Stromal cell of bone marrow (primary cell): ENCODE measurements at regions not wholly inside any gene's neighbourhood (a gene's known extent, or its start where the extent isn't known, plus 50 kb on each side); places are given as distances from the start of the nearest gene placed in this dataset.
"Not testable (repeated sequence)": the region's sequence is repeated elsewhere in the genome, so short reads cannot be mapped to it uniquely, and the experiment has no call there.

Experiments
- DNase-seq: peaks from one replicate; pipeline ENCODE4 v3.0.0-alpha.2; 2012; ENCODE audit warnings: low read depth

- no peak for DNase-seq
Measured at GRCh38 chr3:72080800-72081199, 295.9 kb upstream of the PROK2 start.

GRCh38 chr3:72080095-72080494, 295.1 kb upstream of the PROK2 start:
- no peak for DNase-seq

- no peak for DNase-seq
Measured at GRCh38 chr3:72079369-72079872, 294.5 kb upstream of the PROK2 start.

- no peak for DNase-seq
Measured at GRCh38 chr3:72078676-72079368, 293.9 kb upstream of the PROK2 start.

- DNase-seq: no peak
Measured at GRCh38 chr3:72077473-72078259, 292.7 kb upstream of the PROK2 start.

- DNase-seq: not testable (repeated sequence)
Measured at GRCh38 chr3:72075848-72076247, 290.9 kb upstream of the PROK2 start.

- no peak for DNase-seq
Measured at GRCh38 chr3:72071624-72072023, 286.7 kb upstream of the PROK2 start.

- DNase-seq: no peak
Measured at GRCh38 chr3:72070005-72070404, 285.1 kb upstream of the PROK2 start.

- no peak for DNase-seq
Measured at GRCh38 chr3:72069543-72069942, 284.6 kb upstream of the PROK2 start.

GRCh38 chr3:72068621-72069020, 283.7 kb upstream of the PROK2 start:
- DNase-seq: no peak

- DNase-seq: no peak
Measured at GRCh38 chr3:72067721-72068120, 282.8 kb upstream of the PROK2 start.

GRCh38 chr3:72065872-72066641, 281.1 kb upstream of the PROK2 start:
- no peak for DNase-seq

GRCh38 chr3:72065236-72065635, 280.3 kb upstream of the PROK2 start:
- no peak for DNase-seq

GRCh38 chr3:72064727-72065126, 279.8 kb upstream of the PROK2 start:
- not testable (repeated sequence) for DNase-seq

GRCh38 chr3:72062017-72062416, 277.1 kb upstream of the PROK2 start:
- no peak for DNase-seq

- no peak for DNase-seq
Measured at GRCh38 chr3:72060447-72061034, 275.6 kb upstream of the PROK2 start.

GRCh38 chr3:72058493-72059081, 273.6 kb upstream of the PROK2 start:
- DNase-seq: no peak

GRCh38 chr3:72055436-72055835, 270.5 kb upstream of the PROK2 start:
- no peak for DNase-seq

GRCh38 chr3:72054976-72055375, 270.0 kb upstream of the PROK2 start:
- no peak for DNase-seq

- DNase-seq: no peak
Measured at GRCh38 chr3:72052841-72053409, 268.0 kb upstream of the PROK2 start.

GRCh38 chr3:72050771-72051170, 265.8 kb upstream of the PROK2 start:
- no peak for DNase-seq
